OCI-LY1 (cell line): ENCODE measurements at regions not wholly inside any gene's neighbourhood (a gene's known extent, or its start where the extent isn't known, plus 50 kb on each side); places are given as distances from the start of the nearest gene placed in this dataset.

ENCODE experiments used
- H2AFZ ChIP-seq: fragments of 200-600 bp; sonication (generic), shearing (Covaris generic); 2 replicates; pipeline ENCODE4 v1.6.0; 2014; ENCODE audit warnings: antibody characterized with exemption, mild to moderate bottlenecking, low read length
- H3F3A ChIP-seq: fragments of 200-600 bp; sonication (generic), shearing (Covaris generic); 2 replicates; pipeline ENCODE4 v1.6.0; 2014; ENCODE audit warnings: mild to moderate bottlenecking, antibody characterized with exemption, low read length, moderate library complexity; ENCODE audit not compliant: insufficient read depth
- H3K27ac ChIP-seq: fragments of 200-600 bp; sonication (generic); 2 replicates; pipeline ENCODE4 v1.5.1; 2014; ENCODE audit warnings: low read length, mixed run types, mild to moderate bottlenecking, low read depth; ENCODE audit not compliant: poor library complexity, severe bottlenecking
- H3K27me3 ChIP-seq: fragments of 200-600 bp; sonication (generic); 2 replicates; pipeline ENCODE4 v1.6.0; 2014; ENCODE audit warnings: antibody characterized with exemption, mild to moderate bottlenecking, low read length, moderate library complexity; ENCODE audit not compliant: insufficient read depth
- H3K36me3 ChIP-seq: fragments of 200-600 bp; sonication (generic); 2 replicates; pipeline ENCODE4 v1.6.1; 2014; ENCODE audit warnings: mild to moderate bottlenecking, antibody characterized with exemption, low read length, moderate library complexity, mixed read lengths; ENCODE audit not compliant: insufficient read depth
- H3K4me1 ChIP-seq: fragments of 200-600 bp; sonication (generic); 2 replicates; pipeline ENCODE4 v1.5.1; 2014; ENCODE audit warnings: mild to moderate bottlenecking, low read length, moderate library complexity; ENCODE audit not compliant: insufficient read depth, severe bottlenecking
- H3K4me2 ChIP-seq: fragments of 200-600 bp; sonication (generic), shearing (Covaris generic); 2 replicates; pipeline ENCODE4 v1.6.1; 2014; ENCODE audit warnings: low read length
- H3K4me3 ChIP-seq: fragments of 200-600 bp; sonication (generic); 2 replicates; pipeline ENCODE4 v1.5.1; 2014; ENCODE audit warnings: low read length, low read depth, mild to moderate bottlenecking, mixed read lengths; ENCODE audit not compliant: poor library complexity, severe bottlenecking
- H3K79me2 ChIP-seq: fragments of 200-600 bp; shearing (Covaris generic); 2 replicates; pipeline ENCODE4 v1.6.1; 2016; ENCODE audit warnings: mixed run types, low read length, mixed read lengths; ENCODE audit not compliant: insufficient read depth
- H3K9ac ChIP-seq: fragments of 200-600 bp; sonication (generic), shearing (Covaris generic); 2 replicates; pipeline ENCODE4 v1.6.1; 2014; ENCODE audit warnings: mild to moderate bottlenecking, low read length, mixed read lengths
- H3K9me2 ChIP-seq: fragments of 200-600 bp; sonication (generic), shearing (Covaris generic); 2 replicates; pipeline ENCODE4 v1.6.1; 2014; ENCODE audit warnings: low read depth, mild to moderate bottlenecking, low read length, mixed read lengths
- H3K9me3 ChIP-seq: fragments of 200-600 bp; shearing (Covaris generic); 2 replicates; pipeline ENCODE4 v1.6.1; 2014; ENCODE audit warnings: low read length, mixed read lengths
- H4K20me1 ChIP-seq: fragments of 200-600 bp; sonication (generic), shearing (Covaris generic); 2 replicates; pipeline ENCODE4 v1.6.0; 2016; ENCODE audit warnings: mild to moderate bottlenecking, low read length; ENCODE audit not compliant: insufficient read depth
- CTCF ChIP-seq: fragments of 200-600 bp; sonication (generic), shearing (Covaris generic); IDR thresholded peaks from 2 replicates; pipeline ENCODE4 v1.5.1; 2017; ENCODE audit warnings: mild to moderate bottlenecking, antibody characterized with exemption, low read length, moderate library complexity, mixed read lengths
- EZH2 ChIP-seq: fragments of 200-600 bp; sonication (generic), shearing (Covaris generic); IDR thresholded peaks from 2 replicates; pipeline ENCODE4 v1.8.0; 2017; ENCODE audit warnings: borderline replicate concordance, mixed run types, mild to moderate bottlenecking, antibody characterized with exemption, low read length, moderate library complexity, mixed read lengths

- H3K79me2 ChIP-seq: no peaks in the 10 kb centered on the region
- H3K27me3 ChIP-seq: no peaks in the 10 kb centered on the region
- H3K4me1 ChIP-seq: no peaks in the 10 kb centered on the region
- H3F3A ChIP-seq: no peaks in the 10 kb centered on the region
- no peaks in the 10 kb centered on the region for H4K20me1 ChIP-seq
- no peak overlapping the region for H3K4me2 ChIP-seq
- TF ChIP-seq EZH2 (no peak), CTCF (peak; percentile 50)
- H3K9me2 ChIP-seq: no peaks in the 10 kb centered on the region
- no peak overlapping the region for H3K4me3 ChIP-seq
- no peak overlapping the region for H3K27ac ChIP-seq
- H2AFZ ChIP-seq: no peak overlapping the region
- no peaks in the 10 kb centered on the region for H3K9me3 ChIP-seq
- no peaks in the 10 kb centered on the region for H3K36me3 ChIP-seq
- no peak overlapping the region for H3K9ac ChIP-seq
Measured at GRCh38 chr14:51157012-51157411, 62.1 kb upstream of the TRIM9 start.

GRCh38 chr14:51160871-51161270, 66.0 kb upstream of the TRIM9 start:
- H3K4me2 ChIP-seq: no peak overlapping the region
- TF ChIP-seq EZH2: no peak
- no peak for TF ChIP-seq CTCF
- no peak overlapping the region for H2AFZ ChIP-seq

GRCh38 chr14:51165415-51165814, 70.5 kb upstream of the TRIM9 start:
- no peak overlapping the region for H3K27ac ChIP-seq
- no peak overlapping the region for H2AFZ ChIP-seq
- no peaks in the 10 kb centered on the region for H3F3A ChIP-seq
- no peaks in the 10 kb centered on the region for H3K79me2 ChIP-seq
- H3K4me2 ChIP-seq: no peak overlapping the region
- H4K20me1 ChIP-seq: no peaks in the 10 kb centered on the region
- no peak overlapping the region for H3K9ac ChIP-seq
- no peak for TF ChIP-seq EZH2
- TF ChIP-seq CTCF: no peak
- no peaks in the 10 kb centered on the region for H3K36me3 ChIP-seq
- H3K27me3 ChIP-seq: no peaks in the 10 kb centered on the region
- no peaks in the 10 kb centered on the region for H3K9me3 ChIP-seq
- H3K4me3 ChIP-seq: no peak overlapping the region
- H3K9me2 ChIP-seq: no peaks in the 10 kb centered on the region
- H3K4me1 ChIP-seq: no peaks in the 10 kb centered on the region

More at GRCh38 chr14:51160871-51161270, 66.0 kb upstream of the TRIM9 start:
- Histone ChIP-seq H3K4me1 (no peaks in the 10 kb centered on the region), H3F3A (no peaks in the 10 kb centered on the region), H3K27me3 (no peaks in the 10 kb centered on the region), H3K9me3 (no peaks in the 10 kb centered on the region), H3K4me3 (no peak overlapping the region), H3K79me2 (no peaks in the 10 kb centered on the region), H3K9ac (no peak overlapping the region), H3K9me2 (no peaks in the 10 kb centered on the region), H4K20me1 (no peaks in the 10 kb centered on the region), H3K36me3 (no peaks in the 10 kb centered on the region), H3K27ac (no peak overlapping the region)
